Panc1 (cell line): ENCODE measurements at regions not wholly inside any gene's neighbourhood (a gene's known extent, or its start where the extent isn't known, plus 50 kb on each side); places are given as distances from the start of the nearest gene placed in this dataset.
"Not testable (repeated sequence)": the region's sequence is repeated elsewhere in the genome, so short reads cannot be mapped to it uniquely, and the experiment has no call there.

ENCODE experiments used
- SIN3A ChIP-seq: IDR thresholded peaks from 2 replicates; pipeline ENCODE4 v1.6.1; 2012; ENCODE audit warnings: low read depth, mild to moderate bottlenecking, low read length, moderate library complexity, borderline replicate concordance; ENCODE audit not compliant: insufficient read depth
- TF ChIP-seq, protein P1 (sequence below): fragments of 450-650 bp; IDR thresholded peaks from 2 replicates; pipeline ENCODE4 v1.5.1; 2017; ENCODE audit warnings: mild to moderate bottlenecking

DNA sequence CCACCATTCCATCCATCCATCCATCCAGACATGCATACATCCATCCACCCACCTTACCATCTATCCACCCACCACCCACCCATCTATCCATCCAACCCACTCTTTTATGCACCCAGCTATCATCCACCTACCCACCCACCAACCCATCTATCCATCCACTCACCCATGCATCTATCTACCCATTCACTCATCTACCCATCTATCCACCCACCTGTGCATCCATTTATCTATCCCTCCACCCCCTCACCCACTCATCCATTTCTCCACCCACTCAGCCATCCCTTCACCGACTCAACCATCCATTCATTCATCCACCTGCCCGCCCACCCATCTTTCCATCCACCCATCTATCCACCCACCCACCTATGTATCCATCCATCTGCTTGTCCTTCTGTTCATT is 186.4 kb upstream of the OSBPL11 start:
- TF ChIP-seq, protein P1, sequence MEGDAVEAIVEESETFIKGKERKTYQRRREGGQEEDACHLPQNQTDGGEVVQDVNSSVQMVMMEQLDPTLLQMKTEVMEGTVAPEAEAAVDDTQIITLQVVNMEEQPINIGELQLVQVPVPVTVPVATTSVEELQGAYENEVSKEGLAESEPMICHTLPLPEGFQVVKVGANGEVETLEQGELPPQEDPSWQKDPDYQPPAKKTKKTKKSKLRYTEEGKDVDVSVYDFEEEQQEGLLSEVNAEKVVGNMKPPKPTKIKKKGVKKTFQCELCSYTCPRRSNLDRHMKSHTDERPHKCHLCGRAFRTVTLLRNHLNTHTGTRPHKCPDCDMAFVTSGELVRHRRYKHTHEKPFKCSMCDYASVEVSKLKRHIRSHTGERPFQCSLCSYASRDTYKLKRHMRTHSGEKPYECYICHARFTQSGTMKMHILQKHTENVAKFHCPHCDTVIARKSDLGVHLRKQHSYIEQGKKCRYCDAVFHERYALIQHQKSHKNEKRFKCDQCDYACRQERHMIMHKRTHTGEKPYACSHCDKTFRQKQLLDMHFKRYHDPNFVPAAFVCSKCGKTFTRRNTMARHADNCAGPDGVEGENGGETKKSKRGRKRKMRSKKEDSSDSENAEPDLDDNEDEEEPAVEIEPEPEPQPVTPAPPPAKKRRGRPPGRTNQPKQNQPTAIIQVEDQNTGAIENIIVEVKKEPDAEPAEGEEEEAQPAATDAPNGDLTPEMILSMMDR: not testable (repeated sequence)
- not testable (repeated sequence) for TF ChIP-seq SIN3A
